Esophagus (tissue), 2 donors: ENCODE measurements at regions not wholly inside any gene's neighbourhood (a gene's known extent, or its start where the extent isn't known, plus 50 kb on each side); places are given as distances from the start of the nearest gene placed in this dataset.

Source experiments
- H3K27ac ChIP-seq, 2 donors: one replicate each; pipeline ENCODE4 v1.5.1; 2013; ENCODE audit warnings: low read depth in 2 of 2, mild to moderate bottlenecking in 2 of 2, inconsistent platforms in 1 of 2, low read length in 1 of 2, moderate library complexity in 1 of 2
- H3K27me3 ChIP-seq, 2 donors: one replicate each; pipeline ENCODE4 v1.6.1; 2013; ENCODE audit warnings: low read length in 2 of 2, control low read depth in 1 of 2, mild to moderate bottlenecking in 1 of 2; ENCODE audit not compliant: insufficient read depth in 2 of 2, control insufficient read depth in 1 of 2
- H3K36me3 ChIP-seq, 2 donors: one replicate each; pipeline ENCODE4 v1.6.1; 2013; ENCODE audit warnings: low read length in 1 of 2; ENCODE audit not compliant: control insufficient read depth in 2 of 2, insufficient read depth in 2 of 2
- H3K4me1 ChIP-seq, 2 donors: one replicate each; pipeline ENCODE4 v1.6.1; 2013; ENCODE audit warnings: low read length in 1 of 2; ENCODE audit not compliant: control insufficient read depth in 2 of 2, insufficient read depth in 2 of 2
- H3K4me3 ChIP-seq, 2 donors: one replicate each; pipeline ENCODE4 v1.5.1; 2013; ENCODE audit warnings: low read length in 2 of 2, mild to moderate bottlenecking in 2 of 2, low read depth in 1 of 2, moderate library complexity in 1 of 2
- H3K9me3 ChIP-seq, 2 donors: one replicate each; pipeline ENCODE4 v1.6.1; 2013; ENCODE audit warnings: mild to moderate bottlenecking in 2 of 2, low read depth in 1 of 2, low read length in 1 of 2, moderate library complexity in 1 of 2; ENCODE audit not compliant: control insufficient read depth in 2 of 2, insufficient read depth in 1 of 2
- WGBS, 2 donors: extraction: QIAGEN DNeasy Blood & Tissue Kit; methylation state at CpG; one replicate each; pipeline ENCODE4 v1.1.7; 2013; 5-methylcytosine and 5-hydroxymethylcytosine counted together
- donor health status: healthy with polysubstance abuse.
- donor health status: Bipolar disorder and iron deficiency.

DNA sequence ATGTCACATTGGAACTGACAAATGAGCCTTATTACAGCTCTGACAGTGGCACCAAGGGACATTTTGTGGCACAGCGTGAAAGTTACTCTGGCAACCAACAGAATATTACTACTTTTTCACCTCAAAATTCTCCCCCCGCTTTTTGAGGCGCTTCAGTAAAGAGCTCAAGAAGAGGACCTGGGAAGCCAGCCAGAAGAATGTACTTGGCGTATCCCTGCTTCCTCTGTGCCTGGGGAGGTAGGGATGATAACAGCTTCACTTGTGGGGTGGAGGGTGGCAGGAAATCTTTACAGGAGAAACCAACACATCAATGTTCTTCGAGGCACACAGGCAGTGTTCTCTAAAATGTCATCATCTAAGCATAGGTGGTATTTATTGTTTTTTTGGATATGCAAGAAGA, 624.1 kb downstream of the NR2F1-AS1 start:
- Histone ChIP-seq H3K27me3 (no peaks in the 10 kb centered on the region), H3K36me3 (no peaks in the 10 kb centered on the region), H3K27ac (no peak overlapping the region), H3K9me3 (peaks cover 0 to 4% of the 10 kb centered on the region in 2 donors), H3K4me1 (no peaks in the 10 kb centered on the region), H3K4me3 (no peak overlapping the region)
- 75 to 77% methylated on average over 5 of the region's 5 CpGs for WGBS, 2 donors

DNA sequence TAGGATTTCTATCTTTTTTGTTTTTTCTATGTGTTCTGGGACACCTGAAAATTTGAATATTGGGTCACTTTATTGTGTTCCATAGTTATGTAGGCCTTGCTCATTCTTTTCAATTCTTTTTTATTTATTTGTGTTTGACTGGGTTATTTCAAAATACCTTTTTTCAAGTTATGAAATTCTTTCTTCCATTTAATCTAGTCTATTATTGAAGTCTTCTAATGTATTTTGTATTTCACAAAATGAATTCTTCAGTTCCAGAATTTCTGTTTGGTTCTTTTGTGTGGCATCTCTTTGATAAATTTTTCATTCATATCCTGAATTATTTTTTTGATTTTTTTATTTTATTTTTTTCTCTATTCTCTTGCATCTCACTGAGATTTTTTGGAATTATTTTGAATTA, 628.8 kb downstream of the NR2F1-AS1 start:
- Histone ChIP-seq H3K4me3 (no peak overlapping the region), H3K27ac (no peak overlapping the region), H3K36me3 (no peaks in the 10 kb centered on the region), H3K27me3 (no peaks in the 10 kb centered on the region), H3K4me1 (no peaks in the 10 kb centered on the region), H3K9me3 (peaks cover 0 to 4% of the 10 kb centered on the region in 2 donors)

DNA sequence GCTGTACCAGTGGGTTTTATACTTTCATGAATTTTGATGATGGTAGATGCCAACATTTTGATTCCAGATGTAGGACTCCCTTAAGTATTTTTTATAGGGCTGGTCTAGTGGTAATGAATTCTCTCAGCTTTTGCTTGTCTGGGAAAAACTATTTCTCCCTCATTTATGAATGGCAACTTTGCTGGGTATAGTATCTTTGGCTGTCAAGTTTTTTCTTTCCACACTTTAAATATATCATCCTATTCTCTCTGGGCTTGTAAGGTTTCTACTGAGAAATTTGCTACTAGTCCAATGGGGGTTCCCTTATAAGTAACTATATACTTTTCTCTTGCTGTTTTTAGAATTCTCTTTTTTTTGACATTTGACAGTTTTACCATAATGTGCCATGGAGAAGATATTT, 629.3 kb downstream of the NR2F1-AS1 start:
- no peak overlapping the region for H3K4me3 ChIP-seq
- H3K36me3 ChIP-seq = no peaks in the 10 kb centered on the region
- H3K9me3 ChIP-seq = peaks cover 0 to 4% of the 10 kb centered on the region in 2 donors
- no peaks in the 10 kb centered on the region for H3K4me1 ChIP-seq
- H3K27ac ChIP-seq = no peak overlapping the region
- H3K27me3 ChIP-seq = no peaks in the 10 kb centered on the region

DNA sequence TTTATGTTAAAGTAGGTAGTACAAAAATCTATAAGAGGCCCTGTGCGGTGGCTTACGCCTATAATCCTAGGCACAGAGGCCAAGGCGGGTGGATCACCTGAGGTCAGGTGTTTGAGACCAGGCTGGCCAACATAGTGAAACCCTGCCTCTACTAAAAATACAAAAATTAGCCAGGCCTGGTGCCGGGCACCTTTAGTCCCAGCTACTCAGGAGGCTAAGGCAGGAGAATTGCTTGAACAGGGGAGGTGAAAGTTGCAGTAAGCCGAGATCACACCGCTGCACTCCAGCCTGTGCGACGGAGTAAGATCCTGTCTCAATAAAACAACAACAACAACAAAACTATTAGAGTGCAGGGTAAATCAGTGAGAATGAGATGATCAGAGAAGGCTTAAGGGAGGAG, 634.5 kb downstream of the NR2F1-AS1 start:
- WGBS, 2 donors = 97 to 98% methylated on average over 8 of the region's 8 CpGs
- Histone ChIP-seq H3K4me3 (no peak overlapping the region), H3K4me1 (no peaks in the 10 kb centered on the region), H3K27ac (no peak overlapping the region), H3K9me3 (no peaks in the 10 kb centered on the region), H3K36me3 (no peaks in the 10 kb centered on the region), H3K27me3 (no peaks in the 10 kb centered on the region)

DNA sequence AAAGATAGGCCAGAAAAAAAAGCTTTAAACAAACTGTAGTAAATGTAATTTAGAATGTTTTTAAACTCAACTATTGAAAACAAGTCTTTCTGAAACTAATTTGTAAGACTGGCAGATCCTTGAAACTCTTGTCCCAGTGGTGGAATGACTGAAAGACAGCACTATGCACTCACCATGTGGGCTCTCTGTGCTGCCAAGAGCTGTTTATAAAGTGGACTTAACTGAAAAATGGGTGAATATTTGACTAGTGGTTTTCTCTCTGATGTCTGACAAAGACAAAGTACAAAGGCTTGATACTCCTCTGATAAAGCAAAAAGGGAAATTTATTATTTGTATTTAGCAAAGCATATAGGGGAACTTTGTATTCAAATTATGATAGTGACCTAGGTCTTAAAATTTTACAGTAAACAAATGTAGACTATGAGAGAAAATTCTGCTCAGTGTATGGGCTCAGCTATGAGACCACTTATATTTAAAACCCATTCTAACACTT, 635.4 kb downstream of the NR2F1-AS1 start:
- no peak overlapping the region for H3K27ac ChIP-seq
- H3K4me1 ChIP-seq = no peaks in the 10 kb centered on the region
- H3K27me3 ChIP-seq = no peaks in the 10 kb centered on the region
- no peaks in the 10 kb centered on the region for H3K9me3 ChIP-seq
- no peaks in the 10 kb centered on the region for H3K36me3 ChIP-seq
- no peak overlapping the region for H3K4me3 ChIP-seq

DNA sequence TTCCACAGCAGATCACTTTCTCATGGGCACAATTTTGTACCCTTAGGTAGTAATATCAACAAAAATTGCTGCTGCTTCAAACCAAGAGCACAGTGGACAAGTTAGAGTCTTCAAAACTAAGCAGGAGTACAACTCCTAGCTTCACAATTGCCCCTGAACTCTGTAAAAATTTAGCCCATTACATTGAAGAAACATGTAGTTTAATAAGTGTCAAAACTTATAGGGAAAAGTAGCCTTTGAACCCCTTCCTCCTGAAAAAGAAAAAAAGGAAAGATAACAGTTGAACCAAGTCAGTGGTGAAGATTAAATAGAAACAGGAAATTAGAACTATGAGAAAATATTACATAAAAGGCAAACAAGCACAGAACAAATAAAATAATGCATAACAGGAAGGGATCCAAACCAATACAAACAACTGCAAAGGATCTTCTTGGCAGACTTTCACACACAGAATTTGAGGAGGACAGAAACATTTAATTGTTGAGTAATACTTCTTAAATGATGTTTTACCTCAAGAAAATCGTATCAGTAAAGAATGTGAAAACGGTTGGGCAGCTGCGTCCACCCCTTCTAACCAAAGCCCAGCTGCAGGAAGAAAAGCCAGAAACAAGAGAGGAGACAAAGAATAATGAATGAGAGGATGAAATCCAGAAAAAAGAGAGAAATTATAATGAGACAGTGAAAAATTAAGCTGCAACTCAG, 636.0 kb downstream of the NR2F1-AS1 start:
- Histone ChIP-seq H3K9me3 (no peaks in the 10 kb centered on the region), H3K4me3 (no peak overlapping the region), H3K36me3 (no peaks in the 10 kb centered on the region), H3K4me1 (no peaks in the 10 kb centered on the region), H3K27ac (no peak overlapping the region), H3K27me3 (no peaks in the 10 kb centered on the region)
- 23 to 31% methylated on average over 3 of the region's 3 CpGs for whole genome bisulfite sequencing, 2 donors

DNA sequence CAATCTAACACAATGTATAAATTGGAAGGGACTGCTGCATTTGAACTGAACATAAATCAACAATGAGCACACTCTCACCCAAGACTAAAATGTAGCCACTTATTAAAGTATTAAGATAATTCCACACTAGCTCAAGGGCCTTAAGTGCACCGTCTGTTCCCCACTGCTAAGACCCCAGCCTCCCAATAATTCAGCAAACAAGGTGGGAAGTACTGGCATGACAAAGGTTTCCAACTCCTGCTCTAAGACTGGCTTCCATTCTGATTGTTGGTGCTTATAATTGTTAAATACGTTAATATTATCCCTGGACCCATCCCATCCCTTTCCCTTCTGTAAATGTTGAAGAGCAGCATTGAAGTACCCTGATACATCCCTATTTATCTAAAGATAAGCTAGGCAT, 636.7 kb downstream of the NR2F1-AS1 start:
- Histone ChIP-seq H3K36me3 (no peaks in the 10 kb centered on the region), H3K4me3 (no peak overlapping the region), H3K4me1 (no peaks in the 10 kb centered on the region), H3K27ac (no peak overlapping the region), H3K9me3 (no peaks in the 10 kb centered on the region), H3K27me3 (no peaks in the 10 kb centered on the region)
- WGBS, 2 donors = 84 to 88% methylated on average over 2 of the region's 2 CpGs

DNA sequence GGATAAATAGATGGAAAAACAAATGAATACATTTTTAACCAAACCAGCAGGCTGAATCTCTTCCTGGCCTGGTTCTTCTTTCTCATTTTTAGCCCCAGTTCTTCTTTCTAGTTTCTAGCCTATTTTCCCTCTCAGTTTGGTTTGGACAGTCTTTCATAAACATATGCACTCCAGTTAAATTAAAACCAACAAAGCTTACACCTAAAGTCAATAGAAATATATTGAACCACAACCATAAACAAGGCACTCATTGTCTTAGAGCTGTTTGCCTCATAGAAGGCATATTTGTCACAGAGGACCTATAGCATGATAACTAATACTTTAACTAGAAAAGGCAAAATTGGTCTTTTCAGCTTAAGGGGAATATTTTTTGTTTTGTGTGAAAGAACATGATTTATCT, 638.3 kb downstream of the NR2F1-AS1 start:
- Histone ChIP-seq H3K4me1 (no peaks in the 10 kb centered on the region), H3K36me3 (no peaks in the 10 kb centered on the region), H3K4me3 (no peak overlapping the region), H3K27ac (no peak overlapping the region), H3K27me3 (no peaks in the 10 kb centered on the region), H3K9me3 (no peaks in the 10 kb centered on the region)

DNA sequence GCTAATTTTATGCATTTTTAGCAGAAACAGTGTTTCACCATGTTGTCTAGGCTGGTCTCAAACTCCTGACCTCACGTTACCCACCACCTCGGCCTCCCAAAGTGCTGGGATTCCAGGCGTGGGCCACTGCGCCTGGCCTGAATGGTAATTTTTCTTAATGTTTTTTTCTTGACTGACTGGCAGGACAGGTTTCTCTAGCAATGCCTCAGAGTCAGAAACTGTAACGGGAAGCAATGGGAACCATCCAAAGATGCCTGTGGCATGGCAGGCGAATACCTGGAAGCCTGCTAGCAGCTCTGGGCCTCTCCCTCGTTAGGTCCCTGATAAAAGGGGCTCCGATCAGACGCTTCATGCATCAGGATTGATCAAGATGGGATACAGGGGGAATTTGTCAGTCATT, 639.2 kb downstream of the NR2F1-AS1 start:
- H3K36me3 ChIP-seq = no peaks in the 10 kb centered on the region
- H3K4me3 ChIP-seq = no peak overlapping the region
- H3K27ac ChIP-seq = no peak overlapping the region
- H3K4me1 ChIP-seq = no peaks in the 10 kb centered on the region
- H3K9me3 ChIP-seq = no peaks in the 10 kb centered on the region
- WGBS, 2 donors = 55 to 66% methylated on average over 9 of the region's 9 CpGs
- H3K27me3 ChIP-seq = no peaks in the 10 kb centered on the region

DNA sequence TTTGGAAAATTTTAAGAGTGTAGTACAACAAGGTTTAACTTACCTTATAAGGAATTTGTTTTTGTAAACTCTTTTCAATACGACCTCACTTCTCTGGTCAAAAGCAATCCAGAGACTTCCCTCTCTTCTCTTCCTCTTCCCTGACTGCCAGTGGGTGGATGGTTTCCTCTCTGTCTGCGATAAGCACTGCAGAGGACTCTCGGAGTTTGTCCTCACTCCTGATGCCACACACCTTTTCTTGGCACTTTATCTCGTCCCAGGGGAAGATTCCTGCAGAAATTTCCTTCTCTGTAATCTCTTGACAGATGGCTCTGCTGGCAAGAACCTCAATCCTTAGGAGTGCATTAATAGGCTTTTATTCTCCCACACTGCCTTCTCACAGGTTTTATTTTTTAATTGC, 641.6 kb downstream of the NR2F1-AS1 start:
- no peaks in the 10 kb centered on the region for H3K9me3 ChIP-seq
- H3K4me1 ChIP-seq = no peaks in the 10 kb centered on the region
- 19 to 22% methylated on average over 4 of the region's 4 CpGs for WGBS, 2 donors
- no peak overlapping the region for H3K4me3 ChIP-seq
- H3K36me3 ChIP-seq = no peaks in the 10 kb centered on the region
- no peaks in the 10 kb centered on the region for H3K27me3 ChIP-seq
- H3K27ac ChIP-seq = no peak overlapping the region
